ENCODE measurements at regions not wholly inside any gene's neighbourhood (a gene's known extent, or its start where the extent isn't known, plus 50 kb on each side); places are given as distances from the start of the nearest gene placed in this dataset.
"Not testable (repeated sequence)": the region's sequence is repeated elsewhere in the genome, so short reads cannot be mapped to it uniquely, and the experiment has no call there.

GRCh38 chr4:79739912-79740311 lies 331.9 kb upstream of the GK2 start:
- no peak for DNase-seq

GRCh38 chr4:79723507-79723906 lies 315.5 kb upstream of the GK2 start:
- DNase-seq: no peak

- DNase-seq: no peak
These were observed 292.3 kb upstream of the GK2 start for GRCh38 chr4:79700356-79700755.

GRCh38 chr4:79697444-79697843 lies 289.4 kb upstream of the GK2 start:
- DNase-seq: no peak

GRCh38 chr4:79696534-79696933 lies 288.5 kb upstream of the GK2 start:
- not testable (repeated sequence) for DNase-seq

GRCh38 chr4:79695848-79696247 lies 287.8 kb upstream of the GK2 start:
- no peak for DNase-seq

GRCh38 chr4:79689740-79690139 lies 281.7 kb upstream of the GK2 start:
- no peak for DNase-seq

GRCh38 chr4:79688691-79689090 lies 280.7 kb upstream of the GK2 start:
- no peak for DNase-seq

GRCh38 chr4:79687006-79687405 lies 279.0 kb upstream of the GK2 start:
- DNase-seq: no peak

GRCh38 chr4:79685542-79685941 lies 277.5 kb upstream of the GK2 start:
- no peak for DNase-seq

- DNase-seq: no peak
These were observed 276.5 kb upstream of the GK2 start for GRCh38 chr4:79684516-79684915.

- no peak for DNase-seq
These were observed 274.9 kb upstream of the GK2 start for GRCh38 chr4:79682801-79683530.

- no peak for DNase-seq
These were observed 274.1 kb upstream of the GK2 start for GRCh38 chr4:79682161-79682560.

GRCh38 chr4:79679859-79680258 lies 271.8 kb upstream of the GK2 start:
- no peak for DNase-seq

- no peak for DNase-seq
These were observed 270.6 kb upstream of the GK2 start for GRCh38 chr4:79678472-79679202.

GRCh38 chr4:79676705-79677104 lies 268.7 kb upstream of the GK2 start:
- DNase-seq: no peak

- DNase-seq: not testable (repeated sequence)
These were observed 266.9 kb upstream of the GK2 start for GRCh38 chr4:79674906-79675305.

GRCh38 chr4:79673898-79674297 lies 265.9 kb upstream of the GK2 start:
- no peak for DNase-seq

- DNase-seq: no peak
These were observed 265.3 kb upstream of the GK2 start for GRCh38 chr4:79673377-79673776.

- no peak for DNase-seq
These were observed 258.8 kb upstream of the GK2 start for GRCh38 chr4:79666875-79667274.

- DNase-seq: no peak
These were observed 258.1 kb upstream of the GK2 start for GRCh38 chr4:79666112-79666511.

GRCh38 chr4:79663865-79664264 lies 255.8 kb upstream of the GK2 start:
- no peak for DNase-seq

GRCh38 chr4:79663141-79663540 lies 255.1 kb upstream of the GK2 start:
- no peak for DNase-seq

GRCh38 chr4:79662651-79663050 lies 254.6 kb upstream of the GK2 start:
- DNase-seq: no peak

- DNase-seq: no peak
These were observed 253.2 kb upstream of the GK2 start for GRCh38 chr4:79661196-79661595.
